HCT116 (cell line): ENCODE measurements at regions not wholly inside any gene's neighbourhood (a gene's known extent, or its start where the extent isn't known, plus 50 kb on each side); places are given as distances from the start of the nearest gene placed in this dataset.
"Not testable (repeated sequence)": the region's sequence is repeated elsewhere in the genome, so short reads cannot be mapped to it uniquely, and the experiment has no call there.

ENCODE experiments used
- ATAC-seq: fragments of 200-7000 bp; cut with Tn5 transposase; 2 replicates; pipeline ENCODE4 v1.9.1; 2020; ENCODE audit warnings: mild to moderate bottlenecking, moderate library complexity
- BruUV-seq: library from RNA; stranded (reverse); fragments of 400-500 nt; replicated peaks from 2 replicates; lab custom pipeline; 2021; lab: Mats Ljungman, UMichigan
- CTCF ChIA-PET: fragments of 300-600 bp; sonication (Branson Sonifier 250); formaldehyde crosslinking; loops from one replicate; lab custom pipeline; 2021; ENCODE audit warnings: antibody characterized with exemption; lab: Charles Lee
- POLR2A ChIA-PET: fragments of 300-600, 350-600 bp; sonication (Branson Sonifier 250); formaldehyde crosslinking; loops from one replicate; lab custom pipeline; 2021; ENCODE audit warnings: antibody characterized with exemption; lab: Charles Lee
- RAD21 ChIA-PET, 2 experiments: fragments of 300-600 bp; sonication (Branson Sonifier 250); formaldehyde crosslinking; loops; one replicate each; lab custom pipeline; 2023; ENCODE audit warnings: low total read pairs in 2 of 2; ENCODE audit not compliant: uncharacterized antibody in 2 of 2, unreplicated experiment in 2 of 2, low non-redundant PET in 1 of 2; lab: Charles Lee
- DNase-seq: peaks from one replicate; pipeline ENCODE4 v3.0.0-alpha.2; 2010; ENCODE audit warnings: low read depth, low spot score
- H2AFZ ChIP-seq: fragments of 200-600 bp; shearing (Covaris generic), sonication (generic); 2 replicates; pipeline ENCODE4 v1.6.1; 2017; ENCODE audit warnings: low read depth, mixed run types, mixed read lengths, antibody characterized with exemption, low read length; ENCODE audit not compliant: poor library complexity, severe bottlenecking
- H3K27ac ChIP-seq: 2 replicates; pipeline ENCODE4 v1.5.1; 2012; ENCODE audit warnings: low read depth, low read length
- H3K27me3 ChIP-seq: fragments of 200-600 bp; sonication (generic); 2 replicates; pipeline ENCODE4 v1.6.1; 2016; ENCODE audit warnings: mixed run types, low read length, mixed read lengths; ENCODE audit not compliant: insufficient read depth
- H3K36me3 ChIP-seq, 2 experiments: fragments of 200-500 bp in 1 of 2; fragments of 200-600 bp in 1 of 2; sonication (Bioruptor generic) in 1 of 2; sonication (generic) in 1 of 2; 2 replicates each; pipeline versions ENCODE4 v1.5.1 to v1.6.1; 2014 to 2016; ENCODE audit warnings: low read length in 2 of 2, inconsistent platforms in 1 of 2, mixed read lengths in 1 of 2, mixed run types in 1 of 2; ENCODE audit not compliant: insufficient read depth in 2 of 2, control insufficient read depth in 1 of 2
- H3K4me1 ChIP-seq, 2 experiments: fragments of 200-600 bp in 1 of 2; sonication (generic) in 1 of 2; 2 replicates each; pipeline versions ENCODE4 v1.5.1 to v1.6.1; 2012 to 2017; ENCODE audit warnings: low read length in 2 of 2, inconsistent platforms in 1 of 2, mild to moderate bottlenecking in 1 of 2, mixed read lengths in 1 of 2, mixed run types in 1 of 2, moderate library complexity in 1 of 2; ENCODE audit not compliant: insufficient read depth in 2 of 2, control insufficient read depth in 1 of 2
- H3K4me2 ChIP-seq: fragments of 200-600 bp; sonication (generic); 2 replicates; pipeline ENCODE4 v1.6.1; 2017; ENCODE audit warnings: mixed run types, low read length, mixed read lengths
- H3K4me3 ChIP-seq, 2 experiments: fragments of 200-600 bp in 1 of 2; sonication (generic) in 1 of 2; replicated peaks in 1 of 2; 2 replicates each; pipeline ENCODE4 v1.5.1; 2011 to 2016; ENCODE audit warnings: low read length in 2 of 2, control low read depth in 1 of 2, low read depth in 1 of 2, mild to moderate bottlenecking in 1 of 2, mixed read lengths in 1 of 2, mixed run types in 1 of 2
- H3K79me2 ChIP-seq: fragments of 200-600 bp; sonication (generic); 2 replicates; pipeline ENCODE4 v1.6.1; 2017; ENCODE audit warnings: mild to moderate bottlenecking, mixed run types, low read length, moderate library complexity, mixed read lengths; ENCODE audit not compliant: insufficient read depth
- H3K9ac ChIP-seq: fragments of 200-600 bp; sonication (generic); 2 replicates; pipeline ENCODE4 v1.6.1; 2016; ENCODE audit warnings: low read length, mixed read lengths
- H3K9me2 ChIP-seq: fragments of 200-600 bp; sonication (generic), shearing (Covaris generic); 2 replicates; pipeline ENCODE4 v1.6.1; 2017; ENCODE audit warnings: mixed run types, mild to moderate bottlenecking, moderate library complexity; ENCODE audit not compliant: insufficient read depth
- H3K9me3 ChIP-seq, 2 experiments: fragments of 200-500 bp in 1 of 2; fragments of 200-600 bp in 1 of 2; sonication (Bioruptor generic) in 1 of 2; sonication (generic) in 1 of 2; 2 replicates each; pipeline ENCODE4 v1.6.1; 2014 to 2017; ENCODE audit warnings: low read length in 2 of 2, mixed read lengths in 2 of 2, inconsistent platforms in 1 of 2, low read depth in 1 of 2, mild to moderate bottlenecking in 1 of 2, mixed run types in 1 of 2, moderate library complexity in 1 of 2; ENCODE audit not compliant: control insufficient read depth in 1 of 2, insufficient read depth in 1 of 2
- H4K20me1 ChIP-seq: fragments of 200-600 bp; sonication (generic), shearing (Covaris generic); 2 replicates; pipeline ENCODE4 v1.6.1; 2017; ENCODE audit warnings: mixed run types, mild to moderate bottlenecking, moderate library complexity; ENCODE audit not compliant: insufficient read depth
- RAD21 ChIP-seq: IDR thresholded peaks from 2 replicates; pipeline ENCODE4 v1.6.1; 2012; ENCODE audit warnings: low read depth, mild to moderate bottlenecking
- SP1 ChIP-seq: IDR thresholded peaks from 2 replicates; pipeline ENCODE4 v1.6.1; 2012; ENCODE audit warnings: low read depth
- ZNF274 ChIP-seq: fragments of 200-500 bp; sonication (Bioruptor generic); IDR thresholded peaks from 2 replicates; pipeline ENCODE4 v1.6.1; 2014; ENCODE audit warnings: mild to moderate bottlenecking, low read depth, low read length, inconsistent platforms
- intact Hi-C: fragments of 100-400 bp; cut with micrococcal nuclease; formaldehyde crosslinking; loops from 2 replicates; pipeline ENCODE4 v1.10.0; 2022

DNA sequence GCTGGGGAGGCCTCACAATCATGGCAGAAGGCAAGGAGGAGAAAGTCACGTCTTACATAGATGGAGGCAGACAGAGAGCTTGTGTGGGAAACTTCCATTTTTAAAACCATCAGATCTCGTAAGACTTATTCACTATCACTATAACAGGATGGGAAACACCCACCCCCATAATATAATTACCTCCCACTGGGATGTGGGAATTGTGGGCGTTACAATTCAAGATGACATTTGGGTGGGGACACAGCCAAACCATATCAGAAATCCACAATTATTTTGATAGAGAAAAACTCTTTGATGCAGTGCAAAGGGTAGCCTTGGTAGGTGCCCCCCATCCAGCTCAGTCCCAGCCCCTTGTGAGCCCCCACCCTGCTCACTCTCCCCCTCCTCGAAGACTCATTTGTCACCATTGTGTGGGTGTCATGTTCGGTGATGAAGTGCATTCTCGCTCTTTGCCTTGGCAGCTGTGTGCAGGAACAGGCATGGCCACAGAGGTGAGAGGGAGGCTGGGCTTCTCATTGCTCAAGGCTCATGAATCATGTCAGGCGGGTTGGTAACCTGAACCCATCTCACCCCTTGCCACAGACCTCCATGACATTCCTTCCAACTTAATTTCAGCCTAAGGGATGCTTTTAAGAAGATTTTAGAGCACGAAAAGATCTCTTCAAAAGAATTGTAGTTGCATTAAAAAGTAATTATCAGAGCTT, 75.9 kb downstream of the BUB3 start:
- DNase-seq (no peak), ATAC-seq (no peak)
- Histone ChIP-seq H3K27ac (no peak overlapping the region), H3K9me2 (no peaks in the 10 kb centered on the region), H3K9me3 (no peaks in the 10 kb centered on the region), H3K79me2 (no peaks in the 10 kb centered on the region), H3K4me3 (no peak overlapping the region), H3K4me2 (no peak overlapping the region), H3K9ac (no peak overlapping the region), H3K27me3 (no peaks in the 10 kb centered on the region), H4K20me1 (no peaks in the 10 kb centered on the region), H2AFZ (no peak overlapping the region), H3K4me1 (no peaks in the 10 kb centered on the region), H3K36me3 (no peaks in the 10 kb centered on the region)
- CTCF ChIA-PET = no interaction called here
- RAD21 ChIA-PET = no interaction called here
- TF ChIP-seq ZNF274 (no peak), RAD21 (no peak), SP1 (no peak)
- BruUV-seq = no TSS peak
- POLR2A ChIA-PET = no interaction called here
- intact Hi-C loops = no loop called here

DNA sequence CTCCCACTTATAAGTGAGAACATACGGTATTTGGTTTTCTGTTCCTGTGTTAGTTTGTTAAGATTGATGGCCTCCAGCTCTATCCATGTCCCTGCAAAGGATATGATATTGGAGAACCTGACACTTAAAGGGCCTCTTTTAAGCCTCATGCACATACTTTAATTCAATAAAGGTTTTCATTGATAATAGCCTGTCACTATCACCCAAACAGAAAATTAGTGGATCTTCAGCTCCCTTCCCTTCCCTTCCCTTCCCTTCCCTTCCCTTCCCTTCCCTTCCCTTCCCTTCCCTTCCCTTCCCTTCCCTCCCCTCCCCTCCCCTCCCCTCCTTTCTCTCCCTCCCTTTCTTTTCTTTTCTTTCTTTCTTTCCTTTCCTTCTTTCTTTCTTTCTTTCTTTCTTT, 78.7 kb downstream of the BUB3 start:
- BruUV-seq, H3K4me3 ChIP-seq, DNase-seq, H3K4me2 ChIP-seq, H3K27me3 ChIP-seq, H4K20me1 ChIP-seq, H3K9me3 ChIP-seq, POLR2A ChIA-PET, intact Hi-C loops, H3K27ac ChIP-seq, H3K36me3 ChIP-seq, CTCF ChIA-PET, H3K79me2 ChIP-seq, H3K9ac ChIP-seq, H2AFZ ChIP-seq, H3K4me1 ChIP-seq, RAD21 ChIA-PET, ATAC-seq, H3K9me2 ChIP-seq: not testable (repeated sequence)

DNA sequence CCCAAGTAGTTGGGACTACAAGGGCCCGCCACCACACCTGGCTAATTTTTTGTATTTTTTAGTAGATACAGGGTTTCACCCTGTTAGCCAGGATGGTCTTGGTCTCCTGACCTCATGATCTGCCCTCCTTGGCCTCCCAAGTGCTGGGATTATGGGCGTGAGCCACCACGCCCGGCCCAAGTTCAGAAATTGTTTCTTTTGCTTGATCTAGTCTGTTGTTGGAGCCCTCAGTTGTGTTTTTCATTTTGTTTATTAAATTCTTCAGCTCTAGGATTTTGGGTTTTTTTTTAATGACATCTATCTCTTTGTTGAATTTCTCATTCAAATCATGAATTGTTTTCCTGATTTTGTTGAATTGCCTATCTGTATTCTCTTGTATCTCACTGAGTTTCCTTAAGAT, 80.8 kb downstream of the BUB3 start:
- H3K27me3 ChIP-seq, H4K20me1 ChIP-seq, POLR2A ChIA-PET, H3K36me3 ChIP-seq, CTCF ChIA-PET, H3K27ac ChIP-seq, H3K9ac ChIP-seq, H3K9me2 ChIP-seq, H2AFZ ChIP-seq, BruUV-seq, H3K4me1 ChIP-seq, RAD21 ChIA-PET, H3K4me3 ChIP-seq, H3K9me3 ChIP-seq, DNase-seq, H3K79me2 ChIP-seq, intact Hi-C loops, ATAC-seq, H3K4me2 ChIP-seq: not testable (repeated sequence)
